ENCODE measurements at regions not wholly inside any gene's neighbourhood (a gene's known extent, or its start where the extent isn't known, plus 50 kb on each side); places are given as distances from the start of the nearest gene placed in this dataset.

GRCh38 chr7:88692493-88692892, 67.0 kb upstream of the ZNF804B start:
- TF ChIP-seq, protein P1, sequence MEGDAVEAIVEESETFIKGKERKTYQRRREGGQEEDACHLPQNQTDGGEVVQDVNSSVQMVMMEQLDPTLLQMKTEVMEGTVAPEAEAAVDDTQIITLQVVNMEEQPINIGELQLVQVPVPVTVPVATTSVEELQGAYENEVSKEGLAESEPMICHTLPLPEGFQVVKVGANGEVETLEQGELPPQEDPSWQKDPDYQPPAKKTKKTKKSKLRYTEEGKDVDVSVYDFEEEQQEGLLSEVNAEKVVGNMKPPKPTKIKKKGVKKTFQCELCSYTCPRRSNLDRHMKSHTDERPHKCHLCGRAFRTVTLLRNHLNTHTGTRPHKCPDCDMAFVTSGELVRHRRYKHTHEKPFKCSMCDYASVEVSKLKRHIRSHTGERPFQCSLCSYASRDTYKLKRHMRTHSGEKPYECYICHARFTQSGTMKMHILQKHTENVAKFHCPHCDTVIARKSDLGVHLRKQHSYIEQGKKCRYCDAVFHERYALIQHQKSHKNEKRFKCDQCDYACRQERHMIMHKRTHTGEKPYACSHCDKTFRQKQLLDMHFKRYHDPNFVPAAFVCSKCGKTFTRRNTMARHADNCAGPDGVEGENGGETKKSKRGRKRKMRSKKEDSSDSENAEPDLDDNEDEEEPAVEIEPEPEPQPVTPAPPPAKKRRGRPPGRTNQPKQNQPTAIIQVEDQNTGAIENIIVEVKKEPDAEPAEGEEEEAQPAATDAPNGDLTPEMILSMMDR (optimal IDR thresholded peaks at IDR 0.05 in 1 of 3, IDR thresholded peaks at IDR 0.05 in 1 of 3, conservative IDR thresholded peaks at IDR 0.05 in 1 of 3; ENCODE audit: extremely low read depth in 1 of 3, insufficient read depth in 2 of 3, low read length in 3 of 3), result no peak
- TF ChIP-seq EZH2 (IDR thresholded peaks at IDR 0.05; ENCODE audit: low read length), result no peak
